HCT116 (cell line): ENCODE measurements at regions not wholly inside any gene's neighbourhood (a gene's known extent, or its start where the extent isn't known, plus 50 kb on each side); places are given as distances from the start of the nearest gene placed in this dataset.

Source experiments
- ATAC-seq: fragments of 200-7000 bp; cut with Tn5 transposase; 2 replicates; pipeline ENCODE4 v1.9.1; 2020; ENCODE audit warnings: mild to moderate bottlenecking, moderate library complexity
- BruUV-seq: library from RNA; stranded (reverse); fragments of 400-500 nt; replicated peaks from 2 replicates; lab custom pipeline; 2021; lab: Mats Ljungman, UMichigan
- CTCF ChIA-PET: fragments of 300-600 bp; sonication (Branson Sonifier 250); formaldehyde crosslinking; loops from one replicate; lab custom pipeline; 2021; ENCODE audit warnings: antibody characterized with exemption; lab: Charles Lee
- POLR2A ChIA-PET: fragments of 300-600, 350-600 bp; sonication (Branson Sonifier 250); formaldehyde crosslinking; loops from one replicate; lab custom pipeline; 2021; ENCODE audit warnings: antibody characterized with exemption; lab: Charles Lee
- RAD21 ChIA-PET, 2 experiments: fragments of 300-600 bp; sonication (Branson Sonifier 250); formaldehyde crosslinking; loops; one replicate each; lab custom pipeline; 2023; ENCODE audit warnings: low total read pairs in 2 of 2; ENCODE audit not compliant: uncharacterized antibody in 2 of 2, unreplicated experiment in 2 of 2, low non-redundant PET in 1 of 2; lab: Charles Lee
- DNase-seq: peaks from one replicate; pipeline ENCODE4 v3.0.0-alpha.2; 2010; ENCODE audit warnings: low read depth, low spot score
- H2AFZ ChIP-seq: fragments of 200-600 bp; shearing (Covaris generic), sonication (generic); 2 replicates; pipeline ENCODE4 v1.6.1; 2017; ENCODE audit warnings: low read depth, mixed run types, mixed read lengths, antibody characterized with exemption, low read length; ENCODE audit not compliant: poor library complexity, severe bottlenecking
- H3K27ac ChIP-seq: 2 replicates; pipeline ENCODE4 v1.5.1; 2012; ENCODE audit warnings: low read depth, low read length
- H3K27me3 ChIP-seq: fragments of 200-600 bp; sonication (generic); 2 replicates; pipeline ENCODE4 v1.6.1; 2016; ENCODE audit warnings: mixed run types, low read length, mixed read lengths; ENCODE audit not compliant: insufficient read depth
- H3K36me3 ChIP-seq, 2 experiments: fragments of 200-500 bp in 1 of 2; fragments of 200-600 bp in 1 of 2; sonication (Bioruptor generic) in 1 of 2; sonication (generic) in 1 of 2; 2 replicates each; pipeline versions ENCODE4 v1.5.1 to v1.6.1; 2014 to 2016; ENCODE audit warnings: low read length in 2 of 2, inconsistent platforms in 1 of 2, mixed read lengths in 1 of 2, mixed run types in 1 of 2; ENCODE audit not compliant: insufficient read depth in 2 of 2, control insufficient read depth in 1 of 2
- H3K4me1 ChIP-seq, 2 experiments: fragments of 200-600 bp in 1 of 2; sonication (generic) in 1 of 2; 2 replicates each; pipeline versions ENCODE4 v1.5.1 to v1.6.1; 2012 to 2017; ENCODE audit warnings: low read length in 2 of 2, inconsistent platforms in 1 of 2, mild to moderate bottlenecking in 1 of 2, mixed read lengths in 1 of 2, mixed run types in 1 of 2, moderate library complexity in 1 of 2; ENCODE audit not compliant: insufficient read depth in 2 of 2, control insufficient read depth in 1 of 2
- H3K4me2 ChIP-seq: fragments of 200-600 bp; sonication (generic); 2 replicates; pipeline ENCODE4 v1.6.1; 2017; ENCODE audit warnings: mixed run types, low read length, mixed read lengths
- H3K4me3 ChIP-seq, 2 experiments: fragments of 200-600 bp in 1 of 2; sonication (generic) in 1 of 2; replicated peaks in 1 of 2; 2 replicates each; pipeline ENCODE4 v1.5.1; 2011 to 2016; ENCODE audit warnings: low read length in 2 of 2, control low read depth in 1 of 2, low read depth in 1 of 2, mild to moderate bottlenecking in 1 of 2, mixed read lengths in 1 of 2, mixed run types in 1 of 2
- H3K79me2 ChIP-seq: fragments of 200-600 bp; sonication (generic); 2 replicates; pipeline ENCODE4 v1.6.1; 2017; ENCODE audit warnings: mild to moderate bottlenecking, mixed run types, low read length, moderate library complexity, mixed read lengths; ENCODE audit not compliant: insufficient read depth
- H3K9ac ChIP-seq: fragments of 200-600 bp; sonication (generic); 2 replicates; pipeline ENCODE4 v1.6.1; 2016; ENCODE audit warnings: low read length, mixed read lengths
- H3K9me2 ChIP-seq: fragments of 200-600 bp; sonication (generic), shearing (Covaris generic); 2 replicates; pipeline ENCODE4 v1.6.1; 2017; ENCODE audit warnings: mixed run types, mild to moderate bottlenecking, moderate library complexity; ENCODE audit not compliant: insufficient read depth
- H3K9me3 ChIP-seq, 2 experiments: fragments of 200-500 bp in 1 of 2; fragments of 200-600 bp in 1 of 2; sonication (Bioruptor generic) in 1 of 2; sonication (generic) in 1 of 2; 2 replicates each; pipeline ENCODE4 v1.6.1; 2014 to 2017; ENCODE audit warnings: low read length in 2 of 2, mixed read lengths in 2 of 2, inconsistent platforms in 1 of 2, low read depth in 1 of 2, mild to moderate bottlenecking in 1 of 2, mixed run types in 1 of 2, moderate library complexity in 1 of 2; ENCODE audit not compliant: control insufficient read depth in 1 of 2, insufficient read depth in 1 of 2
- H4K20me1 ChIP-seq: fragments of 200-600 bp; sonication (generic), shearing (Covaris generic); 2 replicates; pipeline ENCODE4 v1.6.1; 2017; ENCODE audit warnings: mixed run types, mild to moderate bottlenecking, moderate library complexity; ENCODE audit not compliant: insufficient read depth
- ATF3 ChIP-seq: IDR thresholded peaks from 2 replicates; pipeline ENCODE4 v1.6.1; 2012
- CEBPB ChIP-seq: IDR thresholded peaks from 2 replicates; pipeline ENCODE4 v1.6.1; 2012; ENCODE audit warnings: low read depth
- CTCF ChIP-seq, 3 experiments: fragments of 200-600 bp in 1 of 3; sonication (generic) in 1 of 3; IDR thresholded peaks in 2 of 3; conservative IDR thresholded peaks in 1 of 3; 2 replicates each; pipeline ENCODE4 v1.5.1; 2012 to 2017; ENCODE audit warnings: low read depth in 2 of 3, low read length in 2 of 3, antibody characterized with exemption in 1 of 3, borderline replicate concordance in 1 of 3, control low read depth in 1 of 3, mild to moderate bottlenecking in 1 of 3, mixed read lengths in 1 of 3, mixed run types in 1 of 3, moderate library complexity in 1 of 3; ENCODE audit not compliant: insufficient read depth in 1 of 3
- EZH2phosphoT487 ChIP-seq: fragments of 200-600 bp; IDR thresholded peaks from 2 replicates; pipeline ENCODE4 v1.6.1; 2018; ENCODE audit warnings: antibody characterized with exemption, borderline replicate concordance
- JUND ChIP-seq: IDR thresholded peaks from 2 replicates; pipeline ENCODE4 v1.6.1; 2012
- MAX ChIP-seq: IDR thresholded peaks from 2 replicates; pipeline ENCODE4 v1.6.1; 2012
- POLR2A ChIP-seq: IDR thresholded peaks from 2 replicates; pipeline ENCODE4 v1.7.0; 2011; ENCODE audit warnings: borderline replicate concordance; ENCODE audit not compliant: insufficient read depth, insufficient read length; ENCODE audit errors: extremely low read depth
- POLR2AphosphoS5 ChIP-seq: IDR thresholded peaks from 2 replicates; pipeline ENCODE4 v1.6.1; 2011; ENCODE audit warnings: mild to moderate bottlenecking, low read depth, low read length, moderate library complexity
- REST ChIP-seq: IDR thresholded peaks from 2 replicates; pipeline ENCODE4 v1.6.1; 2012; ENCODE audit warnings: low read depth
- SP1 ChIP-seq: IDR thresholded peaks from 2 replicates; pipeline ENCODE4 v1.6.1; 2012; ENCODE audit warnings: low read depth
- SRF ChIP-seq: IDR thresholded peaks from 2 replicates; pipeline ENCODE4 v1.6.1; 2012; ENCODE audit warnings: low read depth
- TCF7L2 ChIP-seq: IDR thresholded peaks from 2 replicates; pipeline ENCODE4 v1.7.0; 2011; ENCODE audit warnings: borderline replicate concordance, inconsistent platforms; ENCODE audit not compliant: insufficient read depth, insufficient read length; ENCODE audit errors: extremely low read depth
- YY1 ChIP-seq: IDR thresholded peaks from 2 replicates; pipeline ENCODE4 v1.6.1; 2011; ENCODE audit warnings: low read length, low read depth, moderate library complexity, mild to moderate bottlenecking; ENCODE audit not compliant: insufficient replicate concordance; ENCODE audit errors: extremely low read depth
- ZBTB33 ChIP-seq: IDR thresholded peaks from 2 replicates; pipeline ENCODE4 v1.6.1; 2011; ENCODE audit warnings: mild to moderate bottlenecking, low read length, moderate library complexity; ENCODE audit not compliant: insufficient replicate concordance; ENCODE audit errors: extremely low read depth
- ZFX ChIP-seq: fragments of 450-650 bp; IDR thresholded peaks from 2 replicates; pipeline ENCODE4 v1.6.1; 2017
- intact Hi-C: fragments of 100-400 bp; cut with micrococcal nuclease; formaldehyde crosslinking; loops from 2 replicates; pipeline ENCODE4 v1.10.0; 2022

- H3K9ac ChIP-seq, result no peak overlapping the region
- no peaks in the 10 kb centered on the region for H3K9me3 ChIP-seq
- H3K27me3 ChIP-seq, result 0 out of 2 replicates have a peak, but pooled peaks cover 7% of the 10 kb centered on the region
- DNase-seq (no peak), ATAC-seq (no peak)
- no peak overlapping the region for H3K4me3 ChIP-seq
- CTCF ChIA-PET, result no interaction called here
- H3K4me1 ChIP-seq, result no peaks in the 10 kb centered on the region
- no peaks in the 10 kb centered on the region for H4K20me1 ChIP-seq
- POLR2A ChIA-PET, result no interaction called here
- intact Hi-C loops, result no loop called here
- no peaks in the 10 kb centered on the region for H3K9me2 ChIP-seq
- H3K27ac ChIP-seq, result no peak overlapping the region
- RAD21 ChIA-PET, result no interaction called here
- no TSS peak for BruUV-seq
- TF ChIP-seq MAX (no peak), REST (no peak), POLR2AphosphoS5 (no peak), ZBTB33 (no peak), CEBPB (no peak), TCF7L2 (no peak), ATF3 (no peak), EZH2phosphoT487 (no peak), POLR2A (no peak), YY1 (no peak), SRF (no peak), SP1 (no peak), CTCF (IDR thresholded peaks at IDR 0.05 in 2 of 3, conservative IDR thresholded peaks at IDR 0.05 in 1 of 3; ENCODE audit: borderline replicate concordance in 1 of 3, insufficient read depth in 1 of 3, low read depth in 2 of 3, low read length in 2 of 3) (no peak), JUND (no peak), ZFX (no peak)
- no peaks in the 10 kb centered on the region for H3K36me3 ChIP-seq
- no peak overlapping the region for H3K4me2 ChIP-seq
- H2AFZ ChIP-seq, result no peak overlapping the region
- H3K79me2 ChIP-seq, result no peaks in the 10 kb centered on the region
These were observed 130.3 kb downstream of the RXFP2 start for GRCh38 chr13:31869582-31869981.
